B cell (primary cell): ENCODE measurements at regions not wholly inside any gene's neighbourhood (a gene's known extent, or its start where the extent isn't known, plus 50 kb on each side); places are given as distances from the start of the nearest gene placed in this dataset.

Experiments used
- ATAC-seq: fragments of 200-7000 bp; cut with Tn5 transposase; one replicate; pipeline ENCODE4 v1.10.0; 2021; ENCODE audit warnings: low read depth, mild to moderate bottlenecking, moderate number of reproducible peaks, moderate library complexity
- CTCF ChIA-PET: fragments of 350-600 bp; sonication (Branson Sonifier 250); formaldehyde crosslinking; loops from one replicate; lab custom pipeline; 2021; ENCODE audit warnings: antibody characterized with exemption, inconsistent platforms; lab: Charles Lee
- POLR2A ChIA-PET: fragments of 350-600 bp; sonication (Branson Sonifier 250); formaldehyde crosslinking; loops from one replicate; lab custom pipeline; 2021; ENCODE audit warnings: antibody characterized with exemption; lab: Charles Lee
- DNase-seq: peaks from one replicate; pipeline ENCODE4 v3.0.0; 2013
- H2AFZ ChIP-seq: 2 replicates; pipeline ENCODE4 v1.6.1; 2012; ENCODE audit warnings: mild to moderate bottlenecking, low read depth, low read length; ENCODE audit not compliant: insufficient read depth, poor library complexity, severe bottlenecking
- H3K27ac ChIP-seq, 2 donors: 1 replicate in 1 of 2; 2 replicates in 1 of 2; pipeline ENCODE4 v1.5.1; 2012 to 2013; ENCODE audit warnings: low read length in 2 of 2, mild to moderate bottlenecking in 2 of 2, moderate library complexity in 1 of 2
- H3K27me3 ChIP-seq, 4 experiments: fragments of 200-600 bp in 1 of 4; sonication (generic) in 1 of 4; replicated peaks in 1 of 4; 1 replicate in 2 of 4; 2 replicates in 2 of 4; pipeline versions ENCODE4 v1.6.1 to v1.7.0; 2013 to 2016; ENCODE audit warnings: low read length in 3 of 4, mild to moderate bottlenecking in 2 of 4, mixed read lengths in 1 of 4, moderate library complexity in 1 of 4; ENCODE audit not compliant: insufficient read depth in 4 of 4, control insufficient read depth in 3 of 4; ENCODE audit errors: control extremely low read depth in 1 of 4
- H3K36me3 ChIP-seq, 2 experiments: replicated peaks in 1 of 2; 1 replicate in 1 of 2; 2 replicates in 1 of 2; pipeline versions ENCODE4 v1.6.1 to v1.7.1; 2013; ENCODE audit warnings: low read length in 1 of 2; ENCODE audit not compliant: insufficient read depth in 2 of 2, control insufficient read depth in 1 of 2; ENCODE audit errors: control extremely low read depth in 1 of 2, extremely low read depth in 1 of 2
- H3K4me1 ChIP-seq, 2 donors: fragments of 200-600 bp in 1 of 2; sonication (generic) in 1 of 2; 1 replicate in 1 of 2; 2 replicates in 1 of 2; pipeline versions ENCODE4 v1.5.1 to v1.6.1; 2013 to 2017; ENCODE audit warnings: low read length in 2 of 2; ENCODE audit not compliant: control insufficient read depth in 2 of 2, insufficient read depth in 2 of 2
- H3K4me2 ChIP-seq: replicated peaks from 2 replicates; pipeline ENCODE3; 2012; ENCODE audit warnings: mild to moderate bottlenecking, low read depth, low read length; ENCODE audit not compliant: poor library complexity, severe bottlenecking
- H3K4me3 ChIP-seq, 5 experiments: fragments of 200-600 bp in 1 of 5; sonication (generic) in 1 of 5; 1 replicate in 3 of 5; 2 replicates in 2 of 5; pipeline versions ENCODE4 v1.5.1 to v1.7.0; 2011 to 2016; ENCODE audit warnings: low read length in 4 of 5, mild to moderate bottlenecking in 4 of 5, low read depth in 2 of 5, control low read depth in 1 of 5, moderate library complexity in 1 of 5; ENCODE audit not compliant: insufficient read depth in 1 of 5; ENCODE audit errors: control extremely low read depth in 1 of 5, extremely low read depth in 1 of 5
- H3K79me2 ChIP-seq: fragments of 200-600 bp; sonication (generic); one replicate; pipeline ENCODE4 v1.6.0; 2016; ENCODE audit warnings: low read length; ENCODE audit not compliant: control insufficient read depth, insufficient read depth
- H3K9ac ChIP-seq: fragments of 200-600 bp; sonication (generic); 2 replicates; pipeline ENCODE4 v1.6.1; 2017; ENCODE audit warnings: mild to moderate bottlenecking, low read length, moderate library complexity
- H3K9me3 ChIP-seq, 3 donors: one replicate each; pipeline versions ENCODE4 v1.6.1 to v1.7.1; 2013; ENCODE audit warnings: low read length in 2 of 3; ENCODE audit not compliant: control insufficient read depth in 2 of 3, insufficient read depth in 1 of 3; ENCODE audit errors: control extremely low read depth in 1 of 3
- H4K20me1 ChIP-seq: 2 replicates; pipeline ENCODE4 v1.6.0; 2012; ENCODE audit warnings: mild to moderate bottlenecking, low read length; ENCODE audit not compliant: insufficient read depth, control insufficient read depth, poor library complexity, severe bottlenecking
- H3K27ac Mint-ChIP-seq: one replicate; pipeline ENCODE4 v1.8.0; 2021; ENCODE audit warnings: mixed read lengths
- H3K27me3 Mint-ChIP-seq: one replicate; pipeline ENCODE4 v1.8.0; 2021; ENCODE audit warnings: mixed read lengths
- H3K4me1 Mint-ChIP-seq: one replicate; pipeline ENCODE4 v1.8.0; 2021; ENCODE audit warnings: mixed read lengths
- H3K4me3 Mint-ChIP-seq: one replicate; pipeline ENCODE4 v1.8.0; 2021; ENCODE audit warnings: mixed read lengths
- H3K9me3 Mint-ChIP-seq: one replicate; pipeline ENCODE4 v1.8.0; 2022; ENCODE audit warnings: mixed read lengths; ENCODE audit not compliant: insufficient read depth
- CTCF ChIP-seq: fragments of 200-600 bp; IDR thresholded peaks from one replicate; pipeline ENCODE4 v1.8.0; 2022; ENCODE audit warnings: antibody characterized with exemption, mild to moderate bottlenecking
- EZH2 ChIP-seq: IDR thresholded peaks from 2 replicates; pipeline ENCODE4 v1.6.1; 2012; ENCODE audit warnings: borderline replicate concordance, low read depth, mild to moderate bottlenecking, moderate library complexity, low read length; ENCODE audit not compliant: insufficient read depth, poor library complexity, severe bottlenecking
- WGBS: methylation state at CpG from one replicate; pipeline ENCODE4 v1.1.5; 2013; ENCODE audit warnings: missing lambda C conversion rate; ENCODE audit not compliant: insufficient coverage; 5-methylcytosine and 5-hydroxymethylcytosine counted together
- intact Hi-C: fragments of 100-400 bp; cut with micrococcal nuclease; formaldehyde crosslinking; loops from one replicate; pipeline ENCODE4 v1.10.0; 2022

- no peaks in the 10 kb centered on the region for H3K36me3 ChIP-seq
- no peaks in the 10 kb centered on the region for H3K9me3 ChIP-seq
- no peak overlapping the region for H3K4me3 ChIP-seq
- ChIA-PET CTCF (no interaction called here), POLR2A (no interaction called here)
- Mint-ChIP-seq H3K4me1 (no peaks in the 10 kb centered on the region), H3K9me3 (no peaks in the 10 kb centered on the region), H3K27ac (no peak overlapping the region), H3K4me3 (no peak overlapping the region), H3K27me3 (no peaks in the 10 kb centered on the region)
- no peaks in the 10 kb centered on the region for H3K27me3 ChIP-seq
- ATAC-seq (no peak), DNase-seq (no peak)
- H4K20me1 ChIP-seq = no peaks in the 10 kb centered on the region
- TF ChIP-seq CTCF = no peak
- no peak for TF ChIP-seq EZH2
- H3K4me2 ChIP-seq = no peak overlapping the region
- no peaks in the 10 kb centered on the region for H3K4me1 ChIP-seq
- no CpG with 5 or more reads among the region's 2 CpGs for WGBS
- no peak overlapping the region for H3K27ac ChIP-seq
- intact Hi-C loops = no loop called here
- H3K9ac ChIP-seq = no peak overlapping the region
- H3K79me2 ChIP-seq = no peaks in the 10 kb centered on the region
- no peak overlapping the region for H2AFZ ChIP-seq
Observed at GRCh38 chr4:19913650-19914049, 338.1 kb upstream of the SLIT2 start.

DNA sequence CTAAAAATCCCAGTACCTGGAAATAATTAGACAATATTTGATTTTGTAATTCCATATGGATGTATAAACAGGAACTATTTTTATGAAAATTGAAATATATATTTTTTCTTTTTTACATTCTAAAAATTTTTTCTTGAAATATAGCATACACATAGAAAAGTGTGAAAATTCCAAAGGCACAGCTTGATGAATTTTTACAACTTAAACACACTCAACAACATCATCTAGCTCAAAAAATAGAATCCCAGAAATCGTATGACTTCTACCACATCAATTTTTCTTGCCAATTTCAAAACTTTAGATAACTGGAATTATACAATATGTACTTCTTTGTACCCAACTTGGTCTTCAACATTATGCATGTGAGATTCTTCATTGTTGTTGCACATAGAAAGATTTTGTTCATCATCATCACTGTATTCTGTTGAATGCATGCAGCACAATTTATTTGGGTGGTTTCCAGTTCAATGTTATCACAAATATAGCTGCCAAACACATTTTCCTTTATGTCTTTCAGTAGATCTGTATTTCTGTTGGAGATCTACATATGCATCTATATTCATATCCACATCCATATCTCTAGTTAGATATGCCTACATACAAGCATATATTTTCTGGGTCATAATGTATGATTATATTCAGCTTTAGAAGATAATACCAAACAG lies 340.7 kb upstream of the SLIT2 start:
- no peaks in the 10 kb centered on the region for H3K4me1 Mint-ChIP-seq
- Histone ChIP-seq H3K4me2 (no peak overlapping the region), H3K27ac (no peak overlapping the region), H3K4me1 (no peaks in the 10 kb centered on the region), H3K9ac (no peak overlapping the region), H3K79me2 (no peaks in the 10 kb centered on the region), H3K4me3 (no peak overlapping the region), H4K20me1 (no peaks in the 10 kb centered on the region), H3K36me3 (no peaks in the 10 kb centered on the region), H3K9me3 (no peaks in the 10 kb centered on the region), H3K27me3 (no peaks in the 10 kb centered on the region), H2AFZ (no peak overlapping the region)
- CTCF ChIA-PET = no interaction called here
- no peak overlapping the region for H3K4me3 Mint-ChIP-seq
- WGBS = no CpG with 5 or more reads among the region's 1 CpG
- POLR2A ChIA-PET = no interaction called here
- H3K27ac Mint-ChIP-seq = no peak overlapping the region
- TF ChIP-seq EZH2 (no peak), CTCF (no peak)
- intact Hi-C loops = no loop called here
- ATAC-seq = no peak
- no peak for DNase-seq
- H3K9me3 Mint-ChIP-seq = no peaks in the 10 kb centered on the region
- no peaks in the 10 kb centered on the region for H3K27me3 Mint-ChIP-seq
